CD14-positive monocyte (primary cell): ENCODE measurements at regions not wholly inside any gene's neighbourhood (a gene's known extent, or its start where the extent isn't known, plus 50 kb on each side); places are given as distances from the start of the nearest gene placed in this dataset.

Source experiments
- DNase-seq, 3 donors: peaks; one replicate each; pipeline ENCODE4 v3.0.0-alpha.2; 2011 to 2022
- H2AFZ ChIP-seq: 2 replicates; pipeline ENCODE4 v1.6.0; 2012; ENCODE audit warnings: mild to moderate bottlenecking, low read depth, low read length, inconsistent platforms; ENCODE audit not compliant: insufficient read depth, poor library complexity, severe bottlenecking
- H3K27ac ChIP-seq, 2 donors: 1 replicate in 1 of 2; 2 replicates in 1 of 2; pipeline ENCODE4 v1.5.1; 2012 to 2013; ENCODE audit warnings: low read length in 2 of 2, control low read depth in 1 of 2, inconsistent platforms in 1 of 2, low read depth in 1 of 2, mild to moderate bottlenecking in 1 of 2
- H3K27me3 ChIP-seq, 2 donors: one replicate each; pipeline versions ENCODE4 v1.6.0 to v1.6.1; 2011 to 2013; ENCODE audit warnings: low read length in 2 of 2; ENCODE audit not compliant: control insufficient read depth in 2 of 2, insufficient read depth in 2 of 2
- H3K36me3 ChIP-seq, 2 donors: replicated peaks in 1 of 2; 1 replicate in 1 of 2; 2 replicates in 1 of 2; pipeline versions ENCODE4 v1.5.1 to v1.6.1; 2012 to 2013; ENCODE audit warnings: low read length in 2 of 2, control low read depth in 1 of 2, inconsistent platforms in 1 of 2, mild to moderate bottlenecking in 1 of 2; ENCODE audit not compliant: insufficient read depth in 2 of 2, control insufficient read depth in 1 of 2
- H3K4me1 ChIP-seq, 2 donors: 1 replicate in 1 of 2; 2 replicates in 1 of 2; pipeline versions ENCODE4 v1.5.1 to v1.6.1; 2012 to 2013; ENCODE audit warnings: low read length in 2 of 2, control low read depth in 1 of 2, inconsistent platforms in 1 of 2, mild to moderate bottlenecking in 1 of 2, moderate library complexity in 1 of 2; ENCODE audit not compliant: insufficient read depth in 2 of 2, control insufficient read depth in 1 of 2
- H3K4me2 ChIP-seq: replicated peaks from 2 replicates; pipeline ENCODE3; 2012; ENCODE audit warnings: low read length, moderate library complexity, mild to moderate bottlenecking; ENCODE audit not compliant: poor library complexity, severe bottlenecking; ENCODE audit errors: extremely low read depth
- H3K4me3 ChIP-seq, 3 experiments: fragments of 200-600 bp in 1 of 3; sonication (generic) in 1 of 3; replicated peaks in 1 of 3; 1 replicate in 2 of 3; 2 replicates in 1 of 3; pipeline ENCODE4 v1.5.1; 2011 to 2013; ENCODE audit warnings: low read length in 3 of 3, mild to moderate bottlenecking in 3 of 3, control low read depth in 2 of 3, low read depth in 2 of 3, inconsistent platforms in 1 of 3, moderate library complexity in 1 of 3
- H3K79me2 ChIP-seq: 2 replicates; pipeline ENCODE4 v1.6.0; 2012; ENCODE audit warnings: mild to moderate bottlenecking, control low read depth, inconsistent platforms, low read length, moderate library complexity; ENCODE audit not compliant: insufficient read depth
- H3K9ac ChIP-seq: 2 replicates; pipeline ENCODE4 v1.6.0; 2017; ENCODE audit warnings: low read length, mild to moderate bottlenecking; ENCODE audit not compliant: insufficient read depth, poor library complexity, severe bottlenecking
- H3K9me3 ChIP-seq, 2 donors: replicated peaks in 1 of 2; 1 replicate in 1 of 2; 2 replicates in 1 of 2; pipeline versions ENCODE4 v1.5.1 to v1.6.1; 2012 to 2013; ENCODE audit warnings: low read length in 2 of 2, control low read depth in 1 of 2; ENCODE audit not compliant: control insufficient read depth in 1 of 2, insufficient read depth in 1 of 2
- H4K20me1 ChIP-seq: 2 replicates; pipeline ENCODE4 v1.6.0; 2012; ENCODE audit warnings: mild to moderate bottlenecking, low read length, control low read depth, moderate library complexity; ENCODE audit not compliant: insufficient read depth
- H3K27ac Mint-ChIP-seq, 7 donors: one replicate each; pipeline ENCODE4 v1.8.0; 2020; ENCODE audit warnings: mild to moderate bottlenecking in 7 of 7, mixed read lengths in 7 of 7, moderate library complexity in 6 of 7, inconsistent platforms in 2 of 7
- H3K27me3 Mint-ChIP-seq, 3 donors: one replicate each; pipeline ENCODE4 v1.8.0; 2021 to 2022; ENCODE audit warnings: low read depth in 3 of 3, mild to moderate bottlenecking in 3 of 3, mixed read lengths in 3 of 3, moderate library complexity in 3 of 3, inconsistent platforms in 1 of 3
- H3K36me3 Mint-ChIP-seq, 2 donors: one replicate each; pipeline ENCODE4 v1.8.0; 2020; ENCODE audit warnings: mixed read lengths in 2 of 2, inconsistent platforms in 1 of 2, mild to moderate bottlenecking in 1 of 2
- H3K4me1 Mint-ChIP-seq: one replicate; pipeline ENCODE4 v1.8.0; 2020; ENCODE audit warnings: mild to moderate bottlenecking, mixed read lengths
- H3K4me3 Mint-ChIP-seq, 2 donors: one replicate each; pipeline ENCODE4 v1.8.0; 2020; ENCODE audit warnings: mild to moderate bottlenecking in 2 of 2, mixed read lengths in 2 of 2, moderate library complexity in 1 of 2
- H3K9me3 Mint-ChIP-seq, 7 donors: one replicate each; pipeline ENCODE4 v1.8.0; 2020 to 2022; ENCODE audit warnings: mixed read lengths in 7 of 7, mild to moderate bottlenecking in 6 of 7, moderate library complexity in 6 of 7, inconsistent platforms in 2 of 7
- CTCF ChIP-seq: fragments of 200-600 bp; IDR thresholded peaks from one replicate; pipeline ENCODE4 v1.8.0; 2022; ENCODE audit warnings: antibody characterized with exemption, mild to moderate bottlenecking
- WGBS: methylation state at CpG from one replicate; pipeline ENCODE4 v1.1.5; 2013; ENCODE audit warnings: missing lambda C conversion rate; ENCODE audit not compliant: insufficient coverage; 5-methylcytosine and 5-hydroxymethylcytosine counted together
- intact Hi-C, 2 donors: fragments of 100-400 bp; cut with micrococcal nuclease; formaldehyde crosslinking; loops; one replicate each; pipeline versions ENCODE4 v1.15.0 to v1.15.1; 2023

DNA sequence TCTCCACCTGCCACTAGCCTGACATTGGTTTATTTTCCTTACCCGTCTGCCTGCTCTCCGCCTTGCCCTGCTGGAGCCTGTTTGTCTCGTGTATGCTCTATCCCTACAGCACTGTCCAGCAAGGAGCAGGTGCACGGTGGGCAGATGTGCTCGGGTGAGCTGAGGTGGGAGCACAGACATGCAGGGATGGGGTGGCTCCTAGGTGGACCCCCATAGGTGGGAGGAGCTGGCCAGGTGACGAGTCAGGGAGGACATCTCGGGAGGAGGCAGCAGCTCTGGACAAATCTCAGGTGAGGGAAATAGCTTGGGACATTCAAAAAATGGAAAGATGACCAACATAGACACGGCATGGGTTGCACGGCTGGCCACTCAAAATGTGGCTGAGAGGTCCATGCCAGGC lies 89.2 kb upstream of the SHANK2 start:
- no peaks in the 10 kb centered on the region for H3K27me3 ChIP-seq
- no peak overlapping the region for H3K27ac ChIP-seq
- Mint-ChIP-seq H3K4me1 (no peaks in the 10 kb centered on the region), H3K36me3 (no peaks in the 10 kb centered on the region), H3K27ac (no peak overlapping the region), H3K27me3 (peaks cover 4 to 16% (median 5%) of the 10 kb centered on the region in 3 donors), H3K9me3 (no peaks in the 10 kb centered on the region), H3K4me3 (no peak overlapping the region)
- no peaks in the 10 kb centered on the region for H4K20me1 ChIP-seq
- H3K36me3 ChIP-seq, result no peaks in the 10 kb centered on the region
- 94% methylated on average over 9 of the region's 9 CpGs for WGBS
- H3K4me2 ChIP-seq, result no peak overlapping the region
- H3K4me1 ChIP-seq, result no peaks in the 10 kb centered on the region
- no peak overlapping the region for H3K9ac ChIP-seq
- intact Hi-C loops, result no loop called here
- no peak overlapping the region for H3K4me3 ChIP-seq
- TF ChIP-seq CTCF, result no peak
- no peak for DNase-seq
- no peaks in the 10 kb centered on the region for H3K9me3 ChIP-seq
- no peaks in the 10 kb centered on the region for H3K79me2 ChIP-seq
- H2AFZ ChIP-seq, result no peak overlapping the region

DNA sequence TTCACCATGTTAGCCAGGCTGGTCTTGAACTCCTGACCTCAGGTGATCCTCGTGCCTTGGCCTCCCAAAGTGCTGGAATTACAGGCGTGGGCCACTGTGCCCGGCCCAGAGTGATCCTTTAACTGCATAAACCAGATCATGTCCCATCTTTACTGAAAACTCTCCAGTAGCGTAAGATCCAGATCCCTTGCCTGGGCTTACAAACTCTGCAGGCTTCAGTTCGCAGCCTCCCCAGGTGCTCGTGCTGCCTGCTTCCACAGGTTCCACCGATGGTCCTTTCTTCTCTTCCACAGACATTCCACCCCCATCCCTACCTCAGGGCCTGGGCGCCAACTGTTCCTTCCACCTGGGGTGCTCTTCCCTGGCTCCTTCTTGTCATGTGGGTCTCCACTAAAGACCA lies 88.8 kb upstream of the SHANK2 start:
- Mint-ChIP-seq H3K4me3 (no peak overlapping the region), H3K4me1 (no peaks in the 10 kb centered on the region), H3K36me3 (no peaks in the 10 kb centered on the region), H3K27ac (no peak overlapping the region), H3K9me3 (no peaks in the 10 kb centered on the region), H3K27me3 (peaks cover 4 to 18% (median 5%) of the 10 kb centered on the region in 3 donors)
- TF ChIP-seq CTCF, result no peak
- intact Hi-C loops, result no loop called here
- no peaks in the 10 kb centered on the region for H3K27me3 ChIP-seq
- no peaks in the 10 kb centered on the region for H3K9me3 ChIP-seq
- DNase-seq, result no peak
- no peaks in the 10 kb centered on the region for H3K36me3 ChIP-seq
- no peaks in the 10 kb centered on the region for H4K20me1 ChIP-seq
- 92% methylated on average over 8 of the region's 8 CpGs for WGBS
- H3K4me1 ChIP-seq, result no peaks in the 10 kb centered on the region
- H3K79me2 ChIP-seq, result no peaks in the 10 kb centered on the region
- no peak overlapping the region for H3K4me3 ChIP-seq
- H3K27ac ChIP-seq, result no peak overlapping the region
- no peak overlapping the region for H2AFZ ChIP-seq
- H3K4me2 ChIP-seq, result no peak overlapping the region
- no peak overlapping the region for H3K9ac ChIP-seq
